ENCODE measurements at regions not wholly inside any gene's neighbourhood (a gene's known extent, or its start where the extent isn't known, plus 50 kb on each side); places are given as distances from the start of the nearest gene placed in this dataset.

DNA sequence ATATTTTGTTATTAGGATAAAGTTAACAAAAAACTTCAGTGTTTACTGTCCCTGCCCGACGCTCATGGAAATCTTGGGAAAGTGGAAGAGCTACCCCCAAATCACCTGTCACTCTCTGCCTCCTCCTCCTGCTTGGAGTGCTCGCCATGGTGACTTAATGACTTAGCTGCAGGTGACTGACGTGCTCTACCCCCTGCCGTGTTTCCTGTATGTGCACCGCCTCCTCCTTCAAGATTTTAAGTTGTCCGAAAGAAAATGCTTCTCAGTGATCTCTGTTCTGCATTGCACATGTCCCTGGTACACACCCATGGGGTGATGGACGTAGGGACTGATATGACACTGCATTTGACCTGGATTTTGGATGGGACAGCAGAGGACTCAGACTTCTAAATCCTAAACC lies 338.8 kb upstream of the SHH start:
- POLR2A ChIA-PET (ENCODE audit: unreplicated experiment): no interaction called here
- H2BK15ac ChIP-seq (ENCODE audit: low read depth, low read length): no peak overlapping the region
- dilution Hi-C loops (cut with HindIII; ENCODE audit: low sequenced_read_pairs, unreplicated experiment): no loop called here

More for the DNA sequence above, 338.8 kb upstream of the SHH start:
- no peak overlapping the region for H3K27ac ChIP-seq (ENCODE audit: insufficient read depth, low read length)
- H2BK5ac ChIP-seq (ENCODE audit: low read depth, low read length, poor library complexity, severe bottlenecking): no peak overlapping the region
- no peaks in the 10 kb centered on the region for H3K4me1 ChIP-seq (ENCODE audit: control insufficient read depth, insufficient read depth, low read length)
- H3K23ac ChIP-seq (ENCODE audit: low read depth, low read length): no peak overlapping the region
- no peak overlapping the region for H3K4ac ChIP-seq (ENCODE audit: low read depth, low read length)
- H2AFZ ChIP-seq (replicated peaks; ENCODE audit: low read length, poor library complexity): no peak overlapping the region
- no peak overlapping the region for H2AK9ac ChIP-seq (replicated peaks; ENCODE audit: low read depth, low read length, poor library complexity)
- no peak overlapping the region for H4K5ac ChIP-seq (ENCODE audit: low read depth, low read length)
- H2BK120ac ChIP-seq (ENCODE audit: low read depth, low read length): no peak overlapping the region
- no peaks in the 10 kb centered on the region for H3K9me1 ChIP-seq (ENCODE audit: insufficient read depth, low read length)
- DNase-seq: no peak
- no peak for ATAC-seq (ENCODE audit: low read depth)
- no peak overlapping the region for H4K91ac ChIP-seq (ENCODE audit: insufficient read depth, low read depth, low read length)
- no peaks in the 10 kb centered on the region for H3K36me3 ChIP-seq (ENCODE audit: control insufficient read depth, insufficient read depth, low read length)
- in situ Hi-C loops (cut with MboI; ENCODE audit: low sequenced_read_pairs): no loop called here
- H3K27me3 ChIP-seq (ENCODE audit: control insufficient read depth, insufficient read depth, low read length): no peaks in the 10 kb centered on the region
- H3K18ac ChIP-seq (ENCODE audit: low read depth, low read length): no peak overlapping the region
- H3K9ac ChIP-seq (ENCODE audit: low read depth, low read length): no peak overlapping the region
- WGBS, 2 experiments (ENCODE audit: extremely low coverage in 2 of 2, insufficient read length in 1 of 2): 10% methylated on average over 2 of the region's 8 CpGs; no CpG with 5 or more reads in 1 of the 2 experiments
- CTCF ChIA-PET: no interaction called here
- BruUV-seq (replicated peaks): no TSS peak
- H3K4me2 ChIP-seq (ENCODE audit: low read depth, low read length): no peak overlapping the region
- no peak overlapping the region for H2BK20ac ChIP-seq (ENCODE audit: low read depth, low read length)
- no peak for TF ChIP-seq POLR2A (IDR thresholded peaks at IDR 0.05; ENCODE audit: low read depth, low read length)
- no peak for TF ChIP-seq MAFK (IDR thresholded peaks at IDR 0.05; ENCODE audit: low read depth, low read length)
- no peak for TF ChIP-seq SMC3 (IDR thresholded peaks at IDR 0.05; ENCODE audit: low read depth, low read length)
- TF ChIP-seq MAZ (IDR thresholded peaks at IDR 0.05; ENCODE audit: borderline replicate concordance, low read depth, low read length): no peak
- no peak for TF ChIP-seq MXI1 (IDR thresholded peaks at IDR 0.05; ENCODE audit: borderline replicate concordance, low read depth, low read length)
- TF ChIP-seq NFE2L2 (IDR thresholded peaks at IDR 0.05; ENCODE audit: low read depth, low read length): no peak
- TF ChIP-seq, protein P1, sequence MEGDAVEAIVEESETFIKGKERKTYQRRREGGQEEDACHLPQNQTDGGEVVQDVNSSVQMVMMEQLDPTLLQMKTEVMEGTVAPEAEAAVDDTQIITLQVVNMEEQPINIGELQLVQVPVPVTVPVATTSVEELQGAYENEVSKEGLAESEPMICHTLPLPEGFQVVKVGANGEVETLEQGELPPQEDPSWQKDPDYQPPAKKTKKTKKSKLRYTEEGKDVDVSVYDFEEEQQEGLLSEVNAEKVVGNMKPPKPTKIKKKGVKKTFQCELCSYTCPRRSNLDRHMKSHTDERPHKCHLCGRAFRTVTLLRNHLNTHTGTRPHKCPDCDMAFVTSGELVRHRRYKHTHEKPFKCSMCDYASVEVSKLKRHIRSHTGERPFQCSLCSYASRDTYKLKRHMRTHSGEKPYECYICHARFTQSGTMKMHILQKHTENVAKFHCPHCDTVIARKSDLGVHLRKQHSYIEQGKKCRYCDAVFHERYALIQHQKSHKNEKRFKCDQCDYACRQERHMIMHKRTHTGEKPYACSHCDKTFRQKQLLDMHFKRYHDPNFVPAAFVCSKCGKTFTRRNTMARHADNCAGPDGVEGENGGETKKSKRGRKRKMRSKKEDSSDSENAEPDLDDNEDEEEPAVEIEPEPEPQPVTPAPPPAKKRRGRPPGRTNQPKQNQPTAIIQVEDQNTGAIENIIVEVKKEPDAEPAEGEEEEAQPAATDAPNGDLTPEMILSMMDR (conservative IDR thresholded peaks at IDR 0.05; ENCODE audit: low read depth, low read length): no peak
- TF ChIP-seq RFX5 (IDR thresholded peaks at IDR 0.05; ENCODE audit: low read depth, low read length): no peak
- TF ChIP-seq, protein P2, sequence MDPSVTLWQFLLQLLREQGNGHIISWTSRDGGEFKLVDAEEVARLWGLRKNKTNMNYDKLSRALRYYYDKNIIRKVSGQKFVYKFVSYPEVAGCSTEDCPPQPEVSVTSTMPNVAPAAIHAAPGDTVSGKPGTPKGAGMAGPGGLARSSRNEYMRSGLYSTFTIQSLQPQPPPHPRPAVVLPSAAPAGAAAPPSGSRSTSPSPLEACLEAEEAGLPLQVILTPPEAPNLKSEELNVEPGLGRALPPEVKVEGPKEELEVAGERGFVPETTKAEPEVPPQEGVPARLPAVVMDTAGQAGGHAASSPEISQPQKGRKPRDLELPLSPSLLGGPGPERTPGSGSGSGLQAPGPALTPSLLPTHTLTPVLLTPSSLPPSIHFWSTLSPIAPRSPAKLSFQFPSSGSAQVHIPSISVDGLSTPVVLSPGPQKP (IDR thresholded peaks at IDR 0.05; ENCODE audit: borderline replicate concordance, low read depth, low read length): no peak
- no peak for TF ChIP-seq CHD1 (IDR thresholded peaks at IDR 0.05; ENCODE audit: low read depth, low read length)
- no peak for TF ChIP-seq CEBPB (IDR thresholded peaks at IDR 0.05; ENCODE audit: low read depth, low read length)
- TF ChIP-seq RCOR1 (IDR thresholded peaks at IDR 0.05; ENCODE audit: insufficient replicate concordance, low read length): no peak
- no peak for TF ChIP-seq RAD21 (IDR thresholded peaks at IDR 0.05; ENCODE audit: low read length)
- no peak for TF ChIP-seq BHLHE40 (IDR thresholded peaks at IDR 0.05; ENCODE audit: low read depth, low read length)
- no peak for TF ChIP-seq FOS (IDR thresholded peaks at IDR 0.05; ENCODE audit: low read depth, low read length)
- H3K79me1 ChIP-seq (ENCODE audit: low read depth in 1 of 2, low read length in 2 of 2): no peaks in the 10 kb centered on the region
- no peak overlapping the region for H3K56ac ChIP-seq (ENCODE audit: extremely low read depth, insufficient read depth, low read length)
- peaks cover 38% of the 10 kb centered on the region for H3K9me3 ChIP-seq (ENCODE audit: control insufficient read depth, insufficient read depth, low read length)
- intact Hi-C loops (cut with micrococcal nuclease): no loop called here
- H4K20me1 ChIP-seq (ENCODE audit: insufficient read depth, low read length): no peaks in the 10 kb centered on the region
- no peak overlapping the region for H3K14ac ChIP-seq (replicated peaks; ENCODE audit: low read depth, low read length)
- no peak overlapping the region for H2AK5ac ChIP-seq (ENCODE audit: low read depth, low read length)
- H4K8ac ChIP-seq (ENCODE audit: low read depth in 2 of 2, low read length in 2 of 2): no peak overlapping the region
- H3K4me3 ChIP-seq (ENCODE audit: insufficient read depth, low read depth, low read length): no peak overlapping the region
